K562 (cell line): ENCODE measurements at regions not wholly inside any gene's neighbourhood (a gene's known extent, or its start where the extent isn't known, plus 50 kb on each side); places are given as distances from the start of the nearest gene placed in this dataset.

ENCODE experiments used
- ATAC-seq: fragments of 200-7000 bp; cut with Tn5 transposase; 3 replicates; pipeline ENCODE4 v1.9.1; 2020; ENCODE audit warnings: moderate library complexity
- BruUV-seq: library from RNA; stranded (reverse); fragments of 400-500 nt; replicated peaks from 2 replicates; lab custom pipeline; 2021; lab: Mats Ljungman, UMichigan
- CTCF ChIA-PET: fragments of 300-600 bp; formaldehyde crosslinking; extraction: SDS; loops from one replicate; lab custom pipeline; 2021; ENCODE audit warnings: low intra/inter-chr PET ratio; lab: Yijun Ruan, JAX
- POLR2A ChIA-PET: fragments of 300-600, 350-650 bp; sonication (Branson Sonifier 250); formaldehyde crosslinking; extraction: SDS; loops from one replicate; lab custom pipeline; 2021; ENCODE audit warnings: antibody characterized with exemption, inconsistent platforms; lab: Yijun Ruan, JAX
- DNase-seq, 4 experiments: peaks; one replicate each; pipeline versions ENCODE4 v3.0.0 to v3.0.0-alpha.2; 2011 to 2018; ENCODE audit warnings: low spot score in 3 of 4, mixed read lengths in 3 of 4; ENCODE audit errors: extremely low read depth in 1 of 4
- FAIRE-seq: peaks from 2 replicates; lab custom pipeline; 2011; peaks lifted over from hg19 to GRCh38; lab: Jason Lieb, UNC
- H2AFZ ChIP-seq: 2 replicates; pipeline ENCODE4 v1.6.0; 2011; ENCODE audit warnings: low read depth, low read length, control low read depth, inconsistent platforms
- H3K27ac ChIP-seq: fragments of 200-600 bp; 3 replicates; pipeline ENCODE4 v1.8.0; 2011; ENCODE audit warnings: low read depth, mild to moderate bottlenecking, control low read depth, inconsistent platforms, low read length, moderate library complexity, mixed read lengths; ENCODE audit errors: extremely low read depth
- H3K27me3 ChIP-seq, 2 experiments: fragments of 300-600 bp in 1 of 2; 2 replicates in 1 of 2; 3 replicates in 1 of 2; pipeline versions ENCODE4 v1.6.0 to v1.8.0; 2011; ENCODE audit warnings: inconsistent platforms in 2 of 2, low read length in 2 of 2, mild to moderate bottlenecking in 1 of 2, mixed read lengths in 1 of 2, moderate library complexity in 1 of 2; ENCODE audit not compliant: control insufficient read depth in 2 of 2, insufficient read depth in 2 of 2
- H3K36me3 ChIP-seq: fragments of 300-600 bp; 3 replicates; pipeline ENCODE4 v1.8.0; 2011; ENCODE audit warnings: mild to moderate bottlenecking, low read length, inconsistent platforms; ENCODE audit not compliant: control insufficient read depth, insufficient read depth
- H3K4me1 ChIP-seq, 2 experiments: fragments of 200-600 bp in 1 of 2; replicated peaks in 1 of 2; 2 replicates in 1 of 2; 3 replicates in 1 of 2; pipeline versions ENCODE4 v1.5.1 to v1.8.0; 2011; ENCODE audit warnings: inconsistent platforms in 2 of 2, low read length in 2 of 2, mild to moderate bottlenecking in 1 of 2, mixed read lengths in 1 of 2, moderate library complexity in 1 of 2; ENCODE audit not compliant: control insufficient read depth in 2 of 2, insufficient read depth in 2 of 2
- H3K4me2 ChIP-seq: 2 replicates; pipeline ENCODE4 v1.6.1; 2011; ENCODE audit warnings: low read length, control low read depth, inconsistent platforms, mixed read lengths; ENCODE audit not compliant: insufficient read depth
- H3K4me3 ChIP-seq: fragments of 200-600 bp; sonication (generic), shearing (Covaris generic); 2 replicates; pipeline ENCODE4 v1.5.1; 2016; ENCODE audit warnings: control low read depth, inconsistent platforms
- H3K79me2 ChIP-seq: fragments of 200-600 bp; 3 replicates; pipeline ENCODE4 v1.8.0; 2011; ENCODE audit warnings: low read length, inconsistent platforms; ENCODE audit not compliant: control insufficient read depth, insufficient read depth
- H3K9ac ChIP-seq, 2 experiments: 2 replicates each; pipeline versions ENCODE4 v1.6.0 to v1.6.1; 2011; ENCODE audit warnings: low read depth in 2 of 2, low read length in 2 of 2, control low read depth in 1 of 2, inconsistent platforms in 1 of 2, mild to moderate bottlenecking in 1 of 2, mixed read lengths in 1 of 2; ENCODE audit not compliant: insufficient read depth in 1 of 2
- H3K9me1 ChIP-seq: one replicate; pipeline ENCODE4 v1.6.0; 2011; ENCODE audit warnings: inconsistent platforms, mild to moderate bottlenecking, low read length, moderate library complexity; ENCODE audit not compliant: control insufficient read depth, insufficient read depth
- H3K9me3 ChIP-seq: replicated peaks from 2 replicates; pipeline ENCODE4 v1.5.1; 2011; ENCODE audit warnings: low read depth, low read length, inconsistent platforms; ENCODE audit not compliant: control insufficient read depth, insufficient read depth
- H4K20me1 ChIP-seq: replicated peaks from 2 replicates; pipeline ENCODE4 v1.6.1; 2011; ENCODE audit warnings: low read length, inconsistent platforms, mixed read lengths; ENCODE audit not compliant: control insufficient read depth, insufficient read depth
- CEBPZ ChIP-seq: fragments of 150-350 bp; IDR thresholded peaks from 2 replicates; pipeline ENCODE4 v1.6.1; 2014; ENCODE audit warnings: low read depth, mild to moderate bottlenecking, low read length, borderline replicate concordance
- DDX20 ChIP-seq: fragments of 450-650 bp; IDR thresholded peaks from 2 replicates; pipeline ENCODE4 v1.6.1; 2016; ENCODE audit warnings: missing genetic modification characterization, low read depth, mild to moderate bottlenecking, missing compliant biosample characterization, moderate library complexity
- EP400 ChIP-seq: fragments of 450-650 bp; IDR thresholded peaks from 2 replicates; pipeline ENCODE4 v1.6.1; 2017; ENCODE audit warnings: antibody characterized with exemption, mild to moderate bottlenecking, moderate library complexity
- FOXA3 ChIP-seq, 2 experiments: fragments of 450-650 bp in 1 of 2; sonication (generic) in 1 of 2; formaldehyde crosslinking; IDR thresholded peaks in 1 of 2; conservative IDR thresholded peaks in 1 of 2; 2 replicates each; pipeline versions ENCODE4 v1.4.0 to v1.8.0; 2020 to 2022; ENCODE audit warnings: mild to moderate bottlenecking in 2 of 2, missing genetic modification reagents in 1 of 2
- HDAC8 ChIP-seq: fragments of 450-650 bp; IDR thresholded peaks from 2 replicates; pipeline ENCODE4 v1.6.1; 2016; ENCODE audit warnings: mild to moderate bottlenecking, missing genetic modification characterization, moderate library complexity, missing compliant biosample characterization
- NBN ChIP-seq: fragments of 450-650 bp; IDR thresholded peaks from 2 replicates; pipeline ENCODE4 v1.6.1; 2016; ENCODE audit warnings: low read depth, mild to moderate bottlenecking
- RB1 ChIP-seq: fragments of 450-650 bp; IDR thresholded peaks from 2 replicates; pipeline ENCODE4 v1.6.1; 2017; ENCODE audit warnings: low read depth, mild to moderate bottlenecking
- RBM34 ChIP-seq: fragments of 200-400 bp; formaldehyde crosslinking; IDR thresholded peaks from 2 replicates; pipeline ENCODE4 v1.6.1; 2018; ENCODE audit warnings: low read length, borderline replicate concordance; ENCODE audit not compliant: insufficient read depth
- SETDB1 ChIP-seq: IDR thresholded peaks from one replicate; pipeline ENCODE4 v1.6.1; 2012; ENCODE audit warnings: low read length, control low read depth, inconsistent platforms
- TEAD2 ChIP-seq: fragments of 450-650 bp; IDR thresholded peaks from 2 replicates; pipeline ENCODE4 v1.6.1; 2016; ENCODE audit warnings: missing genetic modification characterization, control low read depth, missing compliant biosample characterization
- ZNF143 ChIP-seq: sonication (generic); formaldehyde crosslinking; IDR thresholded peaks from 2 replicates; pipeline ENCODE4 v1.9.0; 2022; ENCODE audit warnings: mild to moderate bottlenecking, missing genetic modification reagents
- ZNF24 ChIP-seq: fragments of 450-650 bp; IDR thresholded peaks from 2 replicates; pipeline ENCODE4 v1.6.1; 2016
- ZNF263 ChIP-seq: sonication (generic); formaldehyde crosslinking; IDR thresholded peaks from 2 replicates; pipeline ENCODE4 v1.8.0; 2022; ENCODE audit warnings: mild to moderate bottlenecking, missing genetic modification reagents, borderline replicate concordance
- ZNF3 ChIP-seq: fragments of 250-450 bp; sonication (Bioruptor Pico); IDR thresholded peaks from 2 replicates; pipeline ENCODE4 v1.5.0; 2021; ENCODE audit warnings: mild to moderate bottlenecking, moderate library complexity
- WGBS: fragments of 100-300 bp; shearing (Covaris generic); methylation state at CpG from one replicate; pipeline ENCODE4 v1.1.6; 2016; ENCODE audit warnings: low coverage, mixed read lengths; ENCODE audit not compliant: insufficient coverage; ENCODE audit errors: missing lambda C conversion rate; 5-methylcytosine and 5-hydroxymethylcytosine counted together
- in situ Hi-C: fragments of 300-500 bp; cut with MboI; formaldehyde crosslinking; loops from 4 replicates; pipeline ENCODE4 v1.15.0; 2018; ENCODE audit warnings: inconsistent platforms, mixed read lengths
- intact Hi-C: fragments of 100-400 bp; cut with micrococcal nuclease; formaldehyde crosslinking; loops from 2 replicates; pipeline ENCODE4 v1.14.2; 2022
- TF ChIP-seq, protein P1 (sequence below): IDR thresholded peaks from 3 replicates; pipeline ENCODE4 v1.6.1; 2011; ENCODE audit warnings: borderline replicate concordance, mild to moderate bottlenecking, moderate library complexity; ENCODE audit not compliant: insufficient read length; ENCODE audit errors: extremely low read depth
- TF ChIP-seq, protein P2 (sequence below): fragments of 250-450 bp; sonication (Bioruptor Pico); IDR thresholded peaks from 2 replicates; pipeline ENCODE4 v1.9.0; 2021; ENCODE audit warnings: mild to moderate bottlenecking, inconsistent platforms

- Histone ChIP-seq H3K27ac (no peak overlapping the region), H3K4me1 (no peaks in the 10 kb centered on the region), H3K27me3 (no peaks in the 10 kb centered on the region; a peak in 1 of 5 replicates), H3K4me2 (no peak overlapping the region), H3K9ac (no peak overlapping the region), H3K79me2 (no peaks in the 10 kb centered on the region), H3K36me3 (no peaks in the 10 kb centered on the region), H3K9me1 (no peaks in the 10 kb centered on the region), H2AFZ (no peak overlapping the region), H3K4me3 (no peak overlapping the region), H4K20me1 (no peaks in the 10 kb centered on the region), H3K9me3 (no peaks in the 10 kb centered on the region)
- intact Hi-C loops = no loop called here
- no peak for ATAC-seq
- CTCF ChIA-PET = no interaction called here
- POLR2A ChIA-PET = interaction anchor here (0.8 kb wide), 1 partner anchor 27 kb away, joined by 4 read pairs; no protein-coding TSS in a partner anchor
- no peak for DNase-seq
- no peak for FAIRE-seq
- WGBS = 0% methylated on average over 4 of the region's 5 CpGs
- no TSS peak for BruUV-seq
- in situ Hi-C loops = no loop called here
- TF ChIP-seq SETDB1 (no peak), ZNF143 (CRISPR knock-in tag) (no peak), EP400 (no peak), ZNF24 (no peak), FOXA3 (CRISPR knock-in tag; conservative IDR thresholded peaks at IDR 0.05 in 1 of 2, IDR thresholded peaks at IDR 0.05 in 1 of 2) (no peak), RB1 (no peak), CEBPZ (no peak), HDAC8 (no peak), ZNF3 (no peak), NBN (no peak), DDX20 (no peak), TEAD2 (tag) (no peak), RBM34 (no peak), ZNF263 (no peak)
- TF ChIP-seq, protein P1, sequence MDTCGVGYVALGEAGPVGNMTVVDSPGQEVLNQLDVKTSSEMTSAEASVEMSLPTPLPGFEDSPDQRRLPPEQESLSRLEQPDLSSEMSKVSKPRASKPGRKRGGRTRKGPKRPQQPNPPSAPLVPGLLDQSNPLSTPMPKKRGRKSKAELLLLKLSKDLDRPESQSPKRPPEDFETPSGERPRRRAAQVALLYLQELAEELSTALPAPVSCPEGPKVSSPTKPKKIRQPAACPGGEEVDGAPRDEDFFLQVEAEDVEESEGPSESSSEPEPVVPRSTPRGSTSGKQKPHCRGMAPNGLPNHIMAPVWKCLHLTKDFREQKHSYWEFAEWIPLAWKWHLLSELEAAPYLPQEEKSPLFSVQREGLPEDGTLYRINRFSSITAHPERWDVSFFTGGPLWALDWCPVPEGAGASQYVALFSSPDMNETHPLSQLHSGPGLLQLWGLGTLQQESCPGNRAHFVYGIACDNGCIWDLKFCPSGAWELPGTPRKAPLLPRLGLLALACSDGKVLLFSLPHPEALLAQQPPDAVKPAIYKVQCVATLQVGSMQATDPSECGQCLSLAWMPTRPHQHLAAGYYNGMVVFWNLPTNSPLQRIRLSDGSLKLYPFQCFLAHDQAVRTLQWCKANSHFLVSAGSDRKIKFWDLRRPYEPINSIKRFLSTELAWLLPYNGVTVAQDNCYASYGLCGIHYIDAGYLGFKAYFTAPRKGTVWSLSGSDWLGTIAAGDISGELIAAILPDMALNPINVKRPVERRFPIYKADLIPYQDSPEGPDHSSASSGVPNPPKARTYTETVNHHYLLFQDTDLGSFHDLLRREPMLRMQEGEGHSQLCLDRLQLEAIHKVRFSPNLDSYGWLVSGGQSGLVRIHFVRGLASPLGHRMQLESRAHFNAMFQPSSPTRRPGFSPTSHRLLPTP = no peak
- TF ChIP-seq, protein P2, sequence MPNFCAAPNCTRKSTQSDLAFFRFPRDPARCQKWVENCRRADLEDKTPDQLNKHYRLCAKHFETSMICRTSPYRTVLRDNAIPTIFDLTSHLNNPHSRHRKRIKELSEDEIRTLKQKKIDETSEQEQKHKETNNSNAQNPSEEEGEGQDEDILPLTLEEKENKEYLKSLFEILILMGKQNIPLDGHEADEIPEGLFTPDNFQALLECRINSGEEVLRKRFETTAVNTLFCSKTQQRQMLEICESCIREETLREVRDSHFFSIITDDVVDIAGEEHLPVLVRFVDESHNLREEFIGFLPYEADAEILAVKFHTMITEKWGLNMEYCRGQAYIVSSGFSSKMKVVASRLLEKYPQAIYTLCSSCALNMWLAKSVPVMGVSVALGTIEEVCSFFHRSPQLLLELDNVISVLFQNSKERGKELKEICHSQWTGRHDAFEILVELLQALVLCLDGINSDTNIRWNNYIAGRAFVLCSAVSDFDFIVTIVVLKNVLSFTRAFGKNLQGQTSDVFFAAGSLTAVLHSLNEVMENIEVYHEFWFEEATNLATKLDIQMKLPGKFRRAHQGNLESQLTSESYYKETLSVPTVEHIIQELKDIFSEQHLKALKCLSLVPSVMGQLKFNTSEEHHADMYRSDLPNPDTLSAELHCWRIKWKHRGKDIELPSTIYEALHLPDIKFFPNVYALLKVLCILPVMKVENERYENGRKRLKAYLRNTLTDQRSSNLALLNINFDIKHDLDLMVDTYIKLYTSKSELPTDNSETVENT (CRISPR knock-in tag) = no peak
Measured at GRCh38 chr16:31810863-31811262, 62.7 kb upstream of the ZNF267 start.
